HG02885 (cell line): ENCODE measurements at regions not wholly inside any gene's neighbourhood (a gene's known extent, or its start where the extent isn't known, plus 50 kb on each side); places are given as distances from the start of the nearest gene placed in this dataset.

Experiments
- ATAC-seq: cut with Tn5 transposase; IDR thresholded peaks from one replicate; pipeline ENCODE4 v1.9.1; 2021; ENCODE audit warnings: mild to moderate bottlenecking; ENCODE audit not compliant: unreplicated experiment, poor library complexity

GRCh38 chr20:7378864-7379605 lies 561.2 kb downstream of the HAO1 start:
- no peak for ATAC-seq

DNA sequence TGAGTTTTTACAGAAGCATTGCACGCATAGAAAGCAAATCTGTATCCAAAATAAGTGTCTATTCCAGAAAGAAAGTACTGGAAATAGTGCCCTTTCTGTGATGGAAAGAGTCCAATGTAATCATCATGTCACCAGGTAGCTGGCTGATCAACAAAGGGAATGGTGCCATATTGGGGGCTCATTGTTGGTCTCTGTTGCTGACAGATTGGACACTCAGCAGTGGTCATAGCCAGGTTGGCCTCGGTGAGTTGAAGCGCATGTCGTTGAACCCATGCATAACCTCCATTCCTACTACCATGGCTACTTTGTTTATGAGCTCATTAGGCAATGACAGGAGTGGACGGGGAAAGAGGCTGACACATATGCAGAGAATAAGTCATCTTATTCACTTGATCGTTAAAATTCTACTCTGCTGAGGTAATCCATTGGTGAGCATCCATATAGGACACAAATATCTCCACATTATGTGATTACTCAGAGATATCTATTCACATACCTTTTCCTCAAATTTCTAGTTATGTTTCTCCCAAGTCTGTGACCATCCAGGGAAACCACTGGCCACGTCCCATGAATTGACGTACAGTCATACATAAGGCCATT lies 560.5 kb downstream of the HAO1 start:
- no peak for ATAC-seq

DNA sequence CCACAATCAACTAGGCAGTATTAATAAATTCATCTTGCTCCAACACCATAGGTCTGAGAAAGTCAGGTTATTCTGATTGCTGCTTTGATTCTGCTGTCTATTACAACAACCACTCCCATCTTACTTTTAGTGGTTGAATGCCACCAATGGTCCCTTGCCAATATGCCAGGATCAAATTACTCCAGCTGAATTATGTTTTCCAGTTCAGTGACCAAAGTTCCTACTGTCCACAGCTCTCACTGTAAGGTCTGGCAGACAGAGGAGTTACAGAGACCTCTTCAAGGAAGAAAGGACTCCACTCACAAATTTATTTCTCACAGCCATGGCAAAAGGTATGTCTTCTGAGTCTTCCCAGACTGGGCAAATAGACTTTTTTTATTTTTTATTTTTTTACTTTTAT lies 557.0 kb downstream of the HAO1 start:
- ATAC-seq, result no peak

DNA sequence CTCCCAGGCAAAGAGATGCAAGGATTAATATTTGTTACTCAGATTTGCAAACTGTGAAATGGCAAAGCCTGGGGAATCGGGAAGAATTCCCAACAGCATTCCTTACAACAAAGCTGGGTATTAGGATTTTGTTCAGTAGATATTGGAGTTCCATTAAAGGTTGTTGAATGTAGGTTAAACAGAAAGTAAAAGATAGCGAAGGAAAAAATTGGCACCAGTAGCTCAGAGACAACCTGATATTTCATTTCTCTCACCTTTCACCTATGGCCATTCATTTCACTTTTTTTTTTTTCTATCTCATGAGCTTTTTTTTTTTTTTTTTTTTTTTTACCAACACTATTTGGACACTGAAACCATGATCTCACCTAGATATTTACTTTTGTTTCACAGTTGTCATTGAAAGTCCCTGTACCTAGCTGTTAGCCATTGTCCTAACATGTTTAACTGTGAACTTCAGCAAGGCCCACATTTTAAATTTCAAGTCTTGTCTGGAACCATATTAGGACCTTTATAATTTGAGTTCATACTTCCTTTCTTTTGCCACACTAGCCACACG lies 552.5 kb downstream of the HAO1 start:
- ATAC-seq, result no peak

- no peak for ATAC-seq
Observed at GRCh38 chr20:7389216-7389615, 551.0 kb downstream of the HAO1 start.

DNA sequence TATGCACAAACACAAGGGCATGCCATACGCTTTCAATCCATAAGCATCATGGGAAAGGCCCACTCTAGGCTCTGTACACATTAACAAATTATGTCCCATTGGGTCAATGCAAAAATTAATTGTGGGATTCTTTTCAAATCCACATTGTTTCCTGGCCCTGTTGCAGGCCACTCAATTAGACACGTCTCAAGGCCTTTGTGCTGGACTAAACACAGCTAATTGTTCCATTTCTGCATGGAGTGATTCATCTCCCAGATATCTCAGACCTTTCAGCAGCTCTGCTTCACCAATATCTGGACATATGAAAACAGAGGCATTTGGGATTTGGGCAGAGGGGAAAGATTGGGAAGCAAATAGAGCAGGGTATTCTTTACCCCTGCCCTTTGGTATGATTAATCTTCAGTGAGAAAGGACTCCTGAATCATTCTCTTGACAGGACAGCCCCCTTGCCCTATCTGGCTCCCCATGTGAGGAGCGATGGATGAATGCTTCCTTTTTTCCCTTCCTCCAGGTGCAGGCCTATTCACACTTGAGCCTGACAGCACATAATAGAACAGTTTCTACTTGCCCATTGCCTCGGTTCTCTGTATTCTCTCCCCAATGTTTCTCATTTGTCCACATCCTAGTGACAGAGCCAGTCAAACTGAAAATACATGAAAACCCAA lies 547.6 kb downstream of the HAO1 start:
- ATAC-seq, result no peak

DNA sequence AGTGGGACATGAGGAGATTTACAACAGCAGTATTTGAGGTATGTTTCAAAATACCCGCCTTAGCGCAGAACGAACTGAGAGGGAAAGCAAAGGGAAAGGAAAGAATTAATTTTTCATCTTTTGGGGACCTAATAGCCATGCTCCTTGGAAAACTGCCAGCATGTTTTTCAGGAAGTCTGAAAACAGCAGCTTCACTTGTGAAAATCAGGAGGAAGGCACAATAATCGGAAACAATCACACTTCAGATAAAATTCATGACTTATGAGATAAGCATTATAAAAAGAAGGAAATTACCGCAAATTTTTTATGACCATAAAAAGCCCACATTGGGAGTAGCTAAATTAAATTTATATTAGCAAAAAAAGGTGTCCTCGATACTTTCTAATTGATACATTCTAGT lies 541.1 kb downstream of the HAO1 start:
- ATAC-seq, result no peak

DNA sequence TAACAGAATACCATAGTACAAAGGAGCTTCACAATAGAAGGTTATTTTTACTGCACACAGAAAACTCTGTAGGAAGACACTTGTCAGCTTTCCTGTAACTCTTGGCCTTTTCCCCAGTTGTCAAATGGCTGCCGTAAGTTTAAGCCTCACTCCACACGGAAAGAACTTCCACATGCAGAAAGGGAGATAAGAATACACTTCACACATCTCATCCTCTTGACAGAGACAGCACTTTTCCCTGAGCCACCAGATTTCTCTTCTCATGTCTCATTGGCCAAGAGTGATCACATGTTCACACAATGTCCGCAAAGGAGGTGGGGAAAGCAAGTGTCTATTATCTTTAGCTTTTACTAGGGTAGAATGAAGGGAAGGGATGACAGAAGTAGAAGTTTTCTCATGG lies 540.7 kb downstream of the HAO1 start:
- ATAC-seq, result no peak

DNA sequence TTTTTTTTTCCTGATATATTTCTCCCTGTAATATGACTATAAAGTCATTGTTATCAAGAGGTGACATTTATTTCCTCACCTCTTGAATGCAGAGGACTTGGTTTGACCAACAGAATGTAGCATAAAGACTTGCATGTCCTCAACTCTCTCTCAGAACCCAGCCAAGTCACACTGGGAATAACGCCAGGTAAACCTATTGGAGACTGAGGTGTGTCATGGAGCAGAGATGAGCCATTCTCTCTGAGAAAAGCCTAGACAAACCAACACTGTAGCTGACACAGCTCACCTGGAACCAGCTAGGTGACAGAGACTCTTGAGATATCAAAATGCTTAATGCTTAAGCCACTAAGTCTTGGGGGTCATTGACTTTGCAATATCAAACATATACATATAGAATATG lies 533.6 kb downstream of the HAO1 start:
- ATAC-seq, result no peak

DNA sequence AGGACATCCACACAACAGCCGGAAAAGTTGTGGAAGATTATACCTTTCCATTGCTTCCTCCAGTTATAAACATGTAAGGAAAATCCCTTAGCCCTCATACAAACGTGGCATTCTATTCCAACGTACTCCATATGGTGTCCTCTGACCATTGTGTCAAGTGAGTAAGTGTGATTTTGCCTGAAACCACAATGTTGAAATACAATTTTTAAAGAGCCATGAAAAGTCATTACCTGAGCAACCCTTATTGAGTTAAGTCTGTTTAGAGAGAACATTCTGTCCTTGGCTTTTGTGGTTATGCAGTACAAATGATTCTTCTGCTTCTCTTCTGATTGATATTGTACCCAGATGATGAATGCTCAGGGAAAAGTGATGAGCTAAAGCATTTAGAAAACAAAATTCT lies 530.1 kb downstream of the HAO1 start:
- ATAC-seq, result no peak

GRCh38 chr20:7411075-7411474 lies 529.2 kb downstream of the HAO1 start:
- ATAC-seq, result no peak

- ATAC-seq, result no peak
Observed at GRCh38 chr20:7415427-7415826, 524.8 kb downstream of the HAO1 start.

DNA sequence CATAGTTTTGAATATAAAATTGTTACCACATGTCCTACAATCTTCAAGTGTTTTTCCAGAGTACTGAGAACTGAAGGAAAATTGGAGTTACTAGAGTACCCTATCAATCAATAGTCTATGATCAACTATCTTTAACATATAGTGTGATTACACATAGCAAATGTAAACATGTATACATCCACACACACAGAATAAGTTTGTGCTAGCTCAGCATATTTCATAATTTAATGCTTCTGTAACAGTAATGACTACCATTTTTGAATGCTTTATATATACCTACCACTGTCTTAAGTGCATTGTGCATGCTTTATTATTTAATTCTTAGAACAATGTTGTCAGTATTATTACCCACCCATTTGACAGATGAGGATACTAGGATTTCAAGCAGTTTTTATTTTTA lies 523.9 kb downstream of the HAO1 start:
- ATAC-seq, result no peak

GRCh38 chr20:7420345-7420744 lies 519.9 kb downstream of the HAO1 start:
- no peak for ATAC-seq

GRCh38 chr20:7426890-7427496 lies 513.3 kb downstream of the HAO1 start:
- ATAC-seq, result no peak

DNA sequence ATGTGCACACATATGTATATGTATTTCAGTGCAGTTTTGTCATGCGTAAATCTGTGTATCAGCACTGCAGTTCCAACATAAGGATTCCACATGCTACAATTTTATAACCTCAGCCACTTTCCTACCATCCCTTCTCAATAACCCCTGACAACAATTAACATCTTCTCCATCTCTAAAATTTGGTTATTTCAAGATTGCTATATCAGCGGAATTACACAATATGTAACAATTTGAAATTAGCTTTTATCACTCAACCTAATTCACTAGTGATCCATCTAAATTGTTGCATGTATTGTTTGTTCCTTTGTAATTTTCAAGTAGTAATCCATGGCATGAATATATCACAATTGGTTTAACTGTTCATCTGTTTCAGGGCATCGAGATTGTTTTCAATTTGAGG lies 511.3 kb downstream of the HAO1 start:
- no peak for ATAC-seq

DNA sequence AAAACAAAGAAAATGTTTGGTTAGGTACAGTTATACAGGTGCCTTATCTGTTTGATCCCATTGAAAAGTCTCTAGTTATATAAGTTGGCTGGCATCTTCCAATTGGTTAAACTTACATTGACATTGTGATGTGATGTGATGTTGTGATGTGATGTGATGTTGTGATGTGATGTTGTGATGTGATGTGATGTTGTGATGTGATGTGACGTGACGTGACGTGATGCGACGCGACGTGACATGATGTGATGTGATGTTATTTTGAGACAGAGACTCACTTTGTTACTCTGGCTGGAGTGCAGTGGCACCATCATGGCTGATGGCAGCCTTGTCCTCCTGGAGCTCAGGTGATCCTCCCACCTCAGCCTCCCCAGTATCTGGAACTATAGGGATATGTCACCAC lies 507.6 kb downstream of the HAO1 start:
- no peak for ATAC-seq

- no peak for ATAC-seq
Observed at GRCh38 chr20:7437311-7437710, 502.9 kb downstream of the HAO1 start.

GRCh38 chr20:7449269-7449668 lies 491.0 kb downstream of the HAO1 start:
- ATAC-seq, result no peak

- ATAC-seq, result no peak
Observed at GRCh38 chr20:7452890-7453289, 487.4 kb downstream of the HAO1 start.

- ATAC-seq, result no peak
Observed at GRCh38 chr20:7454047-7454446, 486.2 kb downstream of the HAO1 start.
